GM23338 (cell line): ENCODE measurements at regions not wholly inside any gene's neighbourhood (a gene's known extent, or its start where the extent isn't known, plus 50 kb on each side); places are given as distances from the start of the nearest gene placed in this dataset.

Source experiments
- ATAC-seq: fragments of 200-7000 bp; cut with Tn5 transposase; 3 replicates; pipeline ENCODE4 v1.9.1; 2020
- DNase-seq: peaks from one replicate; pipeline ENCODE4 v3.0.0-alpha.2; 2015; ENCODE audit warnings: low spot score
- H2AFZ ChIP-seq: fragments of 200-600 bp; sonication (generic); 2 replicates; pipeline ENCODE4 v1.8.0; 2016; ENCODE audit warnings: antibody characterized with exemption, mild to moderate bottlenecking, moderate library complexity
- H3F3A ChIP-seq: fragments of 200-600 bp; sonication (generic); replicated peaks from 2 replicates; pipeline ENCODE4 v1.8.0; 2017; ENCODE audit warnings: antibody characterized with exemption, mixed run types, low read depth
- H3K27ac ChIP-seq: fragments of 200-600 bp; sonication (generic); 2 replicates; pipeline ENCODE4 v1.6.1; 2016; ENCODE audit warnings: low read depth
- H3K27me3 ChIP-seq: fragments of 200-600 bp; sonication (generic); 2 replicates; pipeline ENCODE4 v1.8.0; 2016; ENCODE audit warnings: mild to moderate bottlenecking, mixed run types, moderate library complexity; ENCODE audit not compliant: insufficient read depth
- H3K36me3 ChIP-seq: fragments of 200-600 bp; sonication (generic); 2 replicates; pipeline ENCODE4 v1.8.0; 2016; ENCODE audit warnings: mild to moderate bottlenecking; ENCODE audit not compliant: insufficient read depth
- H3K4me1 ChIP-seq: fragments of 200-600 bp; sonication (generic); 2 replicates; pipeline ENCODE4 v1.8.0; 2016; ENCODE audit warnings: mild to moderate bottlenecking, moderate library complexity; ENCODE audit not compliant: insufficient read depth
- H3K4me2 ChIP-seq: fragments of 200-600 bp; sonication (generic); 2 replicates; pipeline ENCODE4 v1.7.1; 2017; ENCODE audit warnings: mixed run types
- H3K4me3 ChIP-seq: fragments of 200-600 bp; sonication (generic); 2 replicates; pipeline ENCODE4 v1.6.1; 2016; ENCODE audit warnings: mixed run types
- H3K79me2 ChIP-seq: fragments of 200-600 bp; sonication (generic); replicated peaks from 2 replicates; pipeline ENCODE4 v1.8.0; 2017; ENCODE audit warnings: mild to moderate bottlenecking; ENCODE audit not compliant: insufficient read depth
- H3K9me2 ChIP-seq: fragments of 200-600 bp; sonication (generic); 2 replicates; pipeline ENCODE4 v1.8.0; 2017; ENCODE audit not compliant: insufficient read depth
- H4K20me1 ChIP-seq: fragments of 200-600 bp; sonication (generic); replicated peaks from 2 replicates; pipeline ENCODE4 v1.8.0; 2017; ENCODE audit warnings: mild to moderate bottlenecking; ENCODE audit not compliant: insufficient read depth
- H3K27ac Mint-ChIP-seq: 2 replicates; pipeline ENCODE4 v1.8.0; 2020; ENCODE audit warnings: inconsistent platforms, mild to moderate bottlenecking, moderate library complexity, mixed read lengths
- H3K27me3 Mint-ChIP-seq: 3 replicates; pipeline ENCODE4 v1.8.0; 2022; ENCODE audit warnings: low read depth, mild to moderate bottlenecking, moderate library complexity, mixed read lengths, inconsistent platforms; ENCODE audit not compliant: insufficient read depth, poor library complexity
- H3K36me3 Mint-ChIP-seq: 3 replicates; pipeline ENCODE4 v1.8.0; 2021; ENCODE audit warnings: low read depth, mild to moderate bottlenecking, inconsistent platforms, moderate library complexity, mixed read lengths
- H3K4me1 Mint-ChIP-seq: 3 replicates; pipeline ENCODE4 v1.8.0; 2020; ENCODE audit warnings: mild to moderate bottlenecking, inconsistent platforms, mixed read lengths
- H3K4me3 Mint-ChIP-seq: 3 replicates; pipeline ENCODE4 v1.8.0; 2021; ENCODE audit warnings: moderate library complexity, mild to moderate bottlenecking, inconsistent platforms, mixed read lengths
- H3K9me3 Mint-ChIP-seq: 3 replicates; pipeline ENCODE4 v1.8.0; 2020; ENCODE audit warnings: moderate library complexity, mild to moderate bottlenecking, inconsistent platforms, mixed read lengths
- CREB1 ChIP-seq: fragments of 250-450 bp; sonication (Bioruptor Pico); IDR thresholded peaks from 2 replicates; pipeline ENCODE4 v1.5.0; 2020; ENCODE audit warnings: low read depth, mild to moderate bottlenecking, moderate library complexity
- CTCF ChIP-seq, 2 experiments: fragments of 200-600 bp in 1 of 2; sonication (generic) in 1 of 2; conservative IDR thresholded peaks; 2 replicates each; pipeline versions ENCODE4 v1.5.1 to v1.6.1; 2016 to 2017; ENCODE audit warnings: antibody characterized with exemption in 2 of 2, low read depth in 2 of 2, mild to moderate bottlenecking in 2 of 2, moderate library complexity in 1 of 2
- ETS1 ChIP-seq: IDR thresholded peaks from 2 replicates; pipeline ENCODE4 v1.6.1; 2016; ENCODE audit warnings: antibody characterized with exemption
- EZH2 ChIP-seq: fragments of 200-600 bp; sonication (generic); IDR thresholded peaks from one replicate; pipeline ENCODE4 v1.8.0; 2017; ENCODE audit warnings: antibody characterized with exemption, mild to moderate bottlenecking, low read depth; ENCODE audit not compliant: unreplicated experiment
- EZH2phosphoT487 ChIP-seq: fragments of 200-600 bp; sonication (generic); IDR thresholded peaks from one replicate; pipeline ENCODE4 v1.8.1; 2018; ENCODE audit warnings: antibody characterized with exemption; ENCODE audit not compliant: unreplicated experiment
- JUNB ChIP-seq: IDR thresholded peaks from one replicate; pipeline ENCODE4 v1.6.1; 2016; ENCODE audit warnings: antibody characterized with exemption; ENCODE audit not compliant: unreplicated experiment
- NANOG ChIP-seq: IDR thresholded peaks from 2 replicates; pipeline ENCODE4 v1.6.1; 2016; ENCODE audit warnings: antibody characterized with exemption, borderline replicate concordance
- POLR2AphosphoS5 ChIP-seq: IDR thresholded peaks from 2 replicates; pipeline ENCODE4 v1.6.1; 2016; ENCODE audit warnings: antibody characterized with exemption, low read depth
- REST ChIP-seq: IDR thresholded peaks from one replicate; pipeline ENCODE4 v1.6.1; 2018; ENCODE audit warnings: antibody characterized with exemption; ENCODE audit not compliant: unreplicated experiment
- STAT1 ChIP-seq: IDR thresholded peaks from one replicate; pipeline ENCODE4 v1.6.1; 2016; ENCODE audit warnings: antibody characterized with exemption; ENCODE audit not compliant: unreplicated experiment
- ZNF114 ChIP-seq: fragments of 250-450 bp; sonication (Bioruptor Pico); IDR thresholded peaks from 2 replicates; pipeline ENCODE4 v1.5.0; 2020; ENCODE audit warnings: mild to moderate bottlenecking, moderate library complexity
- ZNF331 ChIP-seq: fragments of 250-450 bp; sonication (Bioruptor Pico); IDR thresholded peaks from 2 replicates; pipeline ENCODE4 v1.5.0; 2020; ENCODE audit warnings: low read depth, mild to moderate bottlenecking, moderate library complexity
- ZNF462 ChIP-seq: fragments of 250-450 bp; sonication (Bioruptor Pico); IDR thresholded peaks from 2 replicates; pipeline ENCODE4 v1.5.0; 2020; ENCODE audit warnings: mild to moderate bottlenecking, moderate library complexity

GRCh38 chr12:94702696-94703095, 52.3 kb upstream of the TMCC3 start:
- no peaks in the 10 kb centered on the region for H3K9me3 Mint-ChIP-seq
- no peaks in the 10 kb centered on the region for H3K27me3 Mint-ChIP-seq
- no peaks in the 10 kb centered on the region for H3F3A ChIP-seq
- H3K4me2 ChIP-seq, result no peak overlapping the region
- H3K36me3 ChIP-seq, result no peaks in the 10 kb centered on the region
- no peak for ATAC-seq
- H3K4me1 Mint-ChIP-seq, result peaks cover 2% of the 10 kb centered on the region; the same call in 2 of the 3 replicates
- TF ChIP-seq CTCF (conservative IDR thresholded peaks at IDR 0.05; ENCODE audit: low read depth in 2 of 2), result no peak
- no peak for TF ChIP-seq EZH2phosphoT487
- no peak for TF ChIP-seq STAT1
- no peak for TF ChIP-seq ETS1
- no peak for TF ChIP-seq ZNF331 (CRISPR knock-in tag)
- no peak for TF ChIP-seq ZNF114 (CRISPR knock-in tag)
- TF ChIP-seq ZNF462 (CRISPR knock-in tag), result no peak
- no peak for TF ChIP-seq POLR2AphosphoS5
- no peak for TF ChIP-seq CREB1 (CRISPR knock-in tag)
- TF ChIP-seq JUNB, result no peak
- no peak for TF ChIP-seq NANOG
- no peak for TF ChIP-seq EZH2
- no peak for TF ChIP-seq REST
- H3K79me2 ChIP-seq, result no peaks in the 10 kb centered on the region
- no peaks in the 10 kb centered on the region for H3K9me2 ChIP-seq
- no peaks in the 10 kb centered on the region for H3K36me3 Mint-ChIP-seq
- H3K4me1 ChIP-seq, result no peaks in the 10 kb centered on the region
- H3K27ac Mint-ChIP-seq, result no peak overlapping the region
- H3K4me3 Mint-ChIP-seq, result no peak overlapping the region
- H2AFZ ChIP-seq, result no peak overlapping the region
- DNase-seq, result no peak
- H3K27ac ChIP-seq, result no peak overlapping the region
- H3K27me3 ChIP-seq, result no peaks in the 10 kb centered on the region
- 0 out of 2 replicates have a peak, but pooled peaks cover 3% of the 10 kb centered on the region for H4K20me1 ChIP-seq
- no peak overlapping the region for H3K4me3 ChIP-seq
